Cerebellar cortex (tissue), 1 donor: ENCODE measurements at regions not wholly inside any gene's neighbourhood (a gene's known extent, or its start where the extent isn't known, plus 50 kb on each side); places are given as distances from the start of the nearest gene placed in this dataset.

ENCODE experiments used
- DNase-seq: peaks from one replicate; pipeline ENCODE4 v3.0.0-alpha.2; 2015; ENCODE audit warnings: low spot score

GRCh38 chr10:120983721-120984120 lies 132.6 kb downstream of the WDR11 start:
- DNase-seq, result no peak

GRCh38 chr10:120984221-120984620 lies 133.1 kb downstream of the WDR11 start:
- DNase-seq, result no peak

- no peak for DNase-seq
Measured at GRCh38 chr10:120987359-120987758, 136.2 kb downstream of the WDR11 start.

GRCh38 chr10:120988751-120989150 lies 137.6 kb downstream of the WDR11 start:
- DNase-seq, result no peak

- no peak for DNase-seq
Measured at GRCh38 chr10:120989279-120989678, 138.1 kb downstream of the WDR11 start.

GRCh38 chr10:120989996-120990598 lies 138.9 kb downstream of the WDR11 start:
- DNase-seq, result no peak

GRCh38 chr10:120990831-120991230 lies 139.7 kb downstream of the WDR11 start:
- no peak for DNase-seq

GRCh38 chr10:120993089-120993488 lies 141.9 kb downstream of the WDR11 start:
- no peak for DNase-seq

GRCh38 chr10:120995768-120996167 lies 144.6 kb downstream of the WDR11 start:
- DNase-seq, result no peak

- no peak for DNase-seq
Measured at GRCh38 chr10:120996456-120997034, 145.4 kb downstream of the WDR11 start.

- no peak for DNase-seq
Measured at GRCh38 chr10:120997313-120997712, 146.2 kb downstream of the WDR11 start.

GRCh38 chr10:120997756-120998155 lies 146.6 kb downstream of the WDR11 start:
- DNase-seq, result no peak

GRCh38 chr10:120998251-120998650 lies 147.1 kb downstream of the WDR11 start:
- no peak for DNase-seq

GRCh38 chr10:120998782-120999285 lies 147.7 kb downstream of the WDR11 start:
- DNase-seq, result no peak

- no peak for DNase-seq
Measured at GRCh38 chr10:120999868-121000267, 148.7 kb downstream of the WDR11 start.

GRCh38 chr10:121002586-121003205 lies 151.5 kb downstream of the WDR11 start:
- no peak for DNase-seq

- DNase-seq, result no peak
Measured at GRCh38 chr10:121005948-121006587, 154.9 kb downstream of the WDR11 start.

- DNase-seq, result no peak
Measured at GRCh38 chr10:121007264-121007663, 156.1 kb downstream of the WDR11 start.

GRCh38 chr10:121015916-121016315 lies 164.8 kb downstream of the WDR11 start:
- no peak for DNase-seq

GRCh38 chr10:121024905-121025584 lies 173.9 kb downstream of the WDR11 start:
- no peak for DNase-seq

GRCh38 chr10:121025731-121026130 lies 174.6 kb downstream of the WDR11 start:
- no peak for DNase-seq

GRCh38 chr10:121027371-121027770 lies 176.2 kb downstream of the WDR11 start:
- DNase-seq, result no peak
